Panc1 (cell line): ENCODE measurements at regions not wholly inside any gene's neighbourhood (a gene's known extent, or its start where the extent isn't known, plus 50 kb on each side); places are given as distances from the start of the nearest gene placed in this dataset.

Source experiments
- CTCF ChIP-seq: fragments of 450-650 bp; IDR thresholded peaks from 2 replicates; pipeline ENCODE4 v1.5.1; 2017; ENCODE audit warnings: mild to moderate bottlenecking
- POLR2AphosphoS5 ChIP-seq: IDR thresholded peaks from 2 replicates; pipeline ENCODE4 v1.6.1; 2012; ENCODE audit warnings: mild to moderate bottlenecking, low read depth, low read length, moderate library complexity
- REST ChIP-seq, 2 experiments: IDR thresholded peaks; 2 replicates each; pipeline ENCODE4 v1.6.1; 2011 to 2012; ENCODE audit warnings: low read depth in 2 of 2, control low read depth in 1 of 2, low read length in 1 of 2, mild to moderate bottlenecking in 1 of 2, moderate library complexity in 1 of 2; ENCODE audit not compliant: insufficient read depth in 1 of 2
- SIN3A ChIP-seq: IDR thresholded peaks from 2 replicates; pipeline ENCODE4 v1.6.1; 2012; ENCODE audit warnings: low read depth, mild to moderate bottlenecking, low read length, moderate library complexity, borderline replicate concordance; ENCODE audit not compliant: insufficient read depth

DNA sequence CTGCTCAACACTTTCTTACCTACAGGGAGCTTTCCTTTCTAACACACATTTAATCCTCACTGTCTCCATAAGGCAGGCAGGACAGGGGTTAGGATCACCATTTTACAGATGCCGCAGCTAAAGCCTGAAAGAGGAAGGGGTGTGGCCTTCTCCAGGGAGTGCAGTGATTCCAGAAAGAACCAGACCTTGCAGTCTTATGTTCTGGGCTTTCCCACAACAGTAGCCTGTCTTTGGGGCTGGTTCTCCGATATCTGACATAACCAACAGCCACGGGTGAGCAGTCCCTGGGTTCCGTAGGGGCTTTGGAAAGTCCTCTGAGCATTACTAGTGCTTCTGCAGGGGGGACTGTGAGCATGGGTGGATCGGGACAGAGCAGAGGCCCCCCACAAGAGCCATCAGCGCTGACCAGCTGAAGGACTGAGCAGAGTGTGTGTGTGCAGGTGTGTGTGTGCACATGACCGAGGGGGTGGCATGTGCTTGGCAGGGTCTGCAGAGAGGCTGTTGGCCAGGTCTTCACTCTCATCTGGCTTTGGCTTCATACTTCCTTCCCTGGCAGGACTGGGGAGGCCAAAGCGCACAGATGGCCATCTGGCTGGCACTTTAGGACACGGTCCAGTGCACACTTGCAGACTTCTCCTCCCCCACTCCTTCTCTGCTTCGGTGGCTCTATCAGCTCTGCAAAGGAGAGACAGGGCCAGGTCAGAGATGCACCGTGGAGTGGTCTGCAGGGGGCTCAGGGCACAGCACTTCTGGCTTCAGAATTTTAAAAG, 400.3 kb downstream of the RPS24 start:
- no peak for TF ChIP-seq CTCF
- TF ChIP-seq SIN3A = no peak
- TF ChIP-seq POLR2AphosphoS5 = no peak
- TF ChIP-seq REST (IDR thresholded peaks at IDR 0.05; ENCODE audit: insufficient read depth in 1 of 2, low read depth in 2 of 2, low read length in 1 of 2) = no peak
